GM18867 (cell line): ENCODE measurements at regions not wholly inside any gene's neighbourhood (a gene's known extent, or its start where the extent isn't known, plus 50 kb on each side); places are given as distances from the start of the nearest gene placed in this dataset.

ENCODE experiments used
- ATAC-seq: cut with Tn5 transposase; IDR thresholded peaks from one replicate; pipeline ENCODE4 v1.9.1; 2021; ENCODE audit warnings: mild to moderate bottlenecking, moderate library complexity; ENCODE audit not compliant: unreplicated experiment

DNA sequence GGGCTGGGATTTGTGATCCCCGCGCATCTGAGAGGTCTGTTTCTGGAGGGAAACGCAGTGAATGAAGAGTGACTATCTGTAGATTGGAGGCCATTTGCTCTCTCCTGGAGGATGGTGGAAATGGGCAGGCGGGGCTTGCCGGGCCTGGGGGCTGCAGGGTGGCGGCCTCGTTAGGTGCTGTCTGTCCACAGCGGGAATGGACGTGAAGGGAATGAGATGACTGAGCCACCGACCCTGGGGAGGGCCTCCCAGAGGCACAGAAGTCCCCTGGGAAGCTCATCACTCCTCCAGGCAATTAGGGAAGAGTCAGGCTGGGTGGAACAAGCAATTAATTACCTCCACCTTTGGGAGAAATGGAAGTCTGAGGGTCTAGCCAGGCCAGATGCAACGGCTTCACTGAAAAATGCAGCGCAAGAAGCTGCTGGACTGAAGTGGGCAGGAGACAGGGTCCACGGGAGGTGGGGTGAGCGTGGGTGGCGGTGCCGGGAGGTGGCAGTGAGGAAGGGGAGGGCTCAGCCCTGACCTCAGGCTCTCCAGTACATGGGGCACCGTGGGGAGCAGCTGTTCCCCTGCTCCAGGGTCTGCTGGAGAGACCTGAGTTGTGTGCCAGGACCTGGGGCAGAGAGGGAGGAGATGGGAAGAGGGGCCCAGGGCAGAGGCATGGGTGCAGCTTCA lies 524.5 kb downstream of the BRD1 start:
- no peak for ATAC-seq

DNA sequence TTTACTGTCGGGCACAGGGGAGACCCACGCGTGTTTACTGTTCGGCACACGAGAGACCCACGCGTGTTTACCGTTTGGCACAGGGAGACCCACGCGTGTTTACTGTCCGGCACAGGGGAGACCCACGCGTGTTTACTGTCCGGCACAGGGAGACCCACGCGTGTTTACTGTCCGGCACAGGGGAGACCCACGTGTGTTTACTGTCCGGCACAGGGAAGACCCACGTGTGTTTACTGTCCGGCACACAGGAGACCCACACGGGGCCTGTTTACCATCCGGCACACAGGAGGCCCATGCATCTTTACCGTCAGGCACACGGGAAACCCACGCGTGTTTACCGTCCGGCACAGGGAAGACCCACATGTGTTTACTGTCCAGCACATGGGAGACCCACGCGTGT lies 525.1 kb downstream of the BRD1 start:
- ATAC-seq = no peak

DNA sequence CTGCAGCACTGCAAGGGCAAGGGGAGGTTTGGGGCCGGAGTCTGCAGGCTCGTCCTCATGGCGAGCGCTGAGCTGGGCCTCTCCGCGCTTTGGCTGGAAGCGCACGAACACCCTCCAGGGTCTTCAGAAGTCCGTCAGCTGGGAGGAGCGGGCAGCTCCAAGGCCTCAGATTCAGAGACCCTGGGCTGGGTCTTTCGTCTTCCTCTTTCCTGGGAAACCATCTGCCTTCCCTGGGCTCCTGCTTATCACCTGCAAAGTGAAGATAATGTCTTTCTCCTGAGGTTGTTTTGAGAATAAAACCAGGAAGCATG lies 525.6 kb downstream of the BRD1 start:
- ATAC-seq = no peak

DNA sequence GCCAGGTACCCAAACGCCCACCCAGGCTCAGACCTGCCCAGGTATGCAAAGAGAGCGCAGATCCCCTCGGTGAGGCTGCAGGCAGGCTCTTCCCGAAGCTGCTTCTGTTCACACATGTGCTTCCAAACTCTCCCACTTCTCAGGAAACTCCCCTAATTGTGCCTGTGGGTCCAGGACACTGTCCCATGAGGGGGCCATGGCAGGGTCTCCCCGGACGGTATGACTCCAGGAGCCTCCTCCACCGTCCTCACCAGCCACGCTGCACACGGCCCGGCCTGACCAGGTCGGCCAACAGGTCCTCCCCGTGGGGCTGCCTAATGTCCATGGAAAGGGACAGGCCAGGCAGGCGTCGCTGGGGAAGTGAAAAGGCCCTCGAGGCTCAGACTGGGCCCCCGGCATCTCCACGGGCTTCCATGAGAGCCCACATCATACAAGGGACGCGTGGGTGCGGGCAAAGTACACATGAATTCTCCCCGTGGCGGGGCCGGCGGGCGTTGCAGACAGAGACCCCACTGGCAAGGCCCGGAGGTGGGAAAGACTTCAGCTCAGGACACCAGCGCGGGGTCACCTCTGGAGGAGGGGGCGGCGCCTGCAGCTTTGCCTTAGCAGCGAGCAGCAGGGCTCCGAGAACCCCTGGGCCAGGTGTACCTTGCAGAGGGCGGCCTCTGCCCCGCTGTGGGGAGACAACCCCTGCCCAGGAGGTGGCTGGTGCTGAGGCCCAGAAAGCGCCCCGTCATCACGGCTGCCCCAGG lies 526.1 kb downstream of the BRD1 start:
- ATAC-seq = no peak

DNA sequence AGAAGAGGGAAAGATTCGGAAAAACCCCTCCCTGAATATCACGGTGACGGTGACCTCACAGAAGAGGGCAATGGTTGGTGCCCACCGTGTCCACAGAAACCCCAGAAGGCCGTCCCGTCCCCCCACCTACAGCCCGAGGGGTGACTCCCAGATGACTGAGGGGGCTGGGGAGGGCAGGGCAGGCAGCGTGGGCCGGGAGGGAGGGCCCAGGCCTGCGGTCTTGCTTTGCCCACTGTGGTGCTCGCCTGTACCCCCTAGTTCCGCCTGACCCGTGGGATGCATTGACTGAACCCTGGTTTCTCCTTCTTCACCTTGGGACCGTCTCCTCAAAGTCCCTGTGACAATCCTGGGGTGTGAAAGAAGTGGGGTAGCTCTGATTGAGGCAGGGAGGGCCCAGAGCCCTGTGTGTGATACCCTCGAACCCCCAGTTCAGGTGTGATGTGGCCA lies 526.7 kb downstream of the BRD1 start:
- ATAC-seq = no peak

DNA sequence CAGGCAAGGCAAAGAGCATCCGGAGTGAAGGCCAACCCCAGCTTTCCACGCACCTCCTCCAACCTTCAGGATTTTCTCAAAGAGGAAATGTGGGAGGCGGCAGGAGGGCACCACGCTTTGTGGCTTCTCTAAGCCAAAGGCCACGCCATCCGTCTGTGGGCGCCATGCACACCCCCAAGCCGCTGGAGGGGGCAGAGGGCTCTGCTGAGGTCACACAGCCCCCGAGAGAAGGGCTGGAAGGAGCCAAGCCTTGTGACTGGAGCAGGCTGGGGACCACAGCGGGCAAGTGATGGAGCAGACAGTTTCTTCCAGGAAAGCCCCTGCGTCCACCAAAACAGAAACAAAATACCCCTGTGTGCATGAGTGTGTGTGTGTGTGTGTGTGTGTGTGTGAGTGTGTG lies 527.4 kb downstream of the BRD1 start:
- ATAC-seq = no peak

DNA sequence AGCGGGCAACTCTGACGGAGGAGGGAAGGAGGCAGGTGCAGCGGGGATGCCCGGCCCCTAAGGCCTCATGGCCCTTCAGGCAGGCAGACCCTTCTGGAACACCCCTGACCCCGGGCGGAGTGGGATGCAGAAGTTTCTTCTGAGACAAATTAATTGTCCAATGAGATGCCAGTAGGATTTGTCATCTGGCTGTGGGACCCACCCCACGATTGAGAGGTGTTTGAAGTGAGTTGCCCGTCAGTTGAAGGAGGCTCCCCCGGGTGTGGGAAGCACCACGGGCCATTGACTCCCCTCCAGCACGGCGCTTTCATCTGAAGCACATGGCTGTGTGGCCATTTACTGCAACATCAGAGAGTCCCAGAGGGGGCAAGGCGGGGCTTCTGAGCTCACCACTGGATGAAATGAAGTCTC lies 527.8 kb downstream of the BRD1 start:
- no peak for ATAC-seq

DNA sequence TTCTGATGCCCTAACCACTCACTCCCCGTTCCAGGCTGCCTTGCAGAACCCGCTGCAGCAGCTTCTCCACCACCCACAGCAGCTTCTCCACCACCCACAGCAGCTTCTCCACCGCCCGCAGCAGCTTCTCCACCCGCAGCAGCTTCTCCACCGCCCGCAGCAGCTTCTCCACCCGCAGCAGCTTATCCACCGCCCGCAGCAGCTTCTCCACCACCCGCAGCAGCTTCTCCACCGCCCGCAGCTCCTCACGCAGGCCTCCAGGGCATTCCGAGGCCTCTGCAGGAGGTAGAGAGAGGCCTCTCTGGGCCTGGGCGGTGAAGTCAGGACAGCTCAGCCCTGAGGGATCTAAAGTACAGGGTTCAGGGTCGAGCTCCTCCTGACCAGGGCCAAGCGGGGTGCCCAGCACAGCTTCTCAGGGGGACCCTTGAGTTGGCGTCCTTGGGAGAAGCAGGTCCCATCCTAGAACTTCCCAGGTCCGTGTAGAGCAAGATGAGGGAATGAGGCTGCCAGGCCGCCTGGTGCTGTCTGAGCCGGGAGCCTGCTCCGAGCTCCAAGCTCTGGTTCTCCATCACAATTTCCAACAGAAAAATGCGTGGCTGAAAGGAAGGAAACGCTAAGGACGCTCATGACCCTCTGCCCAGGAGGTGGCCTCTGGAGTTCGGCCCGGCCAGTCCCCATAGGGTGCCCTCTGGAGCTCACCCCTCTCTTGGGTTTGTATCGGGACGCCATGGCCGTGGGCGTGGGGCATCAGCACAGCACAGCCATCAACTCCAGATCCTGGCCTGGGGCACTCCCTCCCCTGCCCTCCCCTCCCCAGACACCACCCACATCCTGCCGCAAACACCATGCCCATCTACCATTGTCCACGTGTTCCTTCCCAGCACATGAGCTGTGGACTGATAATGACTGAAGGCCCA lies 528.6 kb downstream of the BRD1 start:
- no peak for ATAC-seq

DNA sequence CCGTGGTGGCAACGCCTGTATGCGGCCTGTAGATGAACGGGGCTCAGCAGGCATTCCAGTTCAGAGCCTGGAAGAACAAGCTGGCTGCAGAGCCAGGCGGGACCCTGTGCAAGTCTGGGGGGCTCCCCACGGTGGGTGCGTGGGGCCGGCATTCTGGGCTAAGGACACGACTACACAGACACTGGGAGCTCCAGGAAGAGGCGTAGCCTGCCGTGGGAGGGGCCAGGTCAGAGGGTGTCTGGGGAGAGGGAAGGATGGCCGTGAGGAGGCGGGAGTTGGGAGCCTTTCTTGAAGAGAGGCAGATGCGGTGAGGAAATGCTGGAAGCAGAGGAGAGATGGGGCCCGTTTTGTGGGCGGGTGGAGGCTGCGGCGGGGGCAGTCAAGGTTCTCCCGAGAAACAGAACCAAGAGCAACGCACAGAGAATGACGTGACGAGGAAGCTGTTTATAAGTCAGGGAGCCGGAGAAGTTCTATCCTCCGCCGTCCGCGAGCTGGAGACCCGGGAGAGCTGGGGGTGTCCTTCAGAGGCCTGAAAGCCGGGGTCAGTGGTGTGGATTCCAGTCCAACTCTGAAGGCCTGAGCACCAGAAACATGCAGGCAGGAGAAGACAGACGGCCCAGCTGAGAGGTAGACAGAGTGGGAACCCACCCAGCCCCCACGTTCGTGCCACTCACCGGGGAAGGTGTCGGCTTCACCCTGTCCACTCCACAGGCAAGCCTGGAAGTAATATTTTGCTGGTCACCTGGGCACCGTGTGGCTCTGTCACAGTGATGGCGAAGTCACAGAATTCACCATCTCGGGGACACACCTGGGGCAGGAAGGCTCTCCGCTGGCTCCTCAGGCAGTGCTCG lies 529.6 kb downstream of the BRD1 start:
- no peak for ATAC-seq

DNA sequence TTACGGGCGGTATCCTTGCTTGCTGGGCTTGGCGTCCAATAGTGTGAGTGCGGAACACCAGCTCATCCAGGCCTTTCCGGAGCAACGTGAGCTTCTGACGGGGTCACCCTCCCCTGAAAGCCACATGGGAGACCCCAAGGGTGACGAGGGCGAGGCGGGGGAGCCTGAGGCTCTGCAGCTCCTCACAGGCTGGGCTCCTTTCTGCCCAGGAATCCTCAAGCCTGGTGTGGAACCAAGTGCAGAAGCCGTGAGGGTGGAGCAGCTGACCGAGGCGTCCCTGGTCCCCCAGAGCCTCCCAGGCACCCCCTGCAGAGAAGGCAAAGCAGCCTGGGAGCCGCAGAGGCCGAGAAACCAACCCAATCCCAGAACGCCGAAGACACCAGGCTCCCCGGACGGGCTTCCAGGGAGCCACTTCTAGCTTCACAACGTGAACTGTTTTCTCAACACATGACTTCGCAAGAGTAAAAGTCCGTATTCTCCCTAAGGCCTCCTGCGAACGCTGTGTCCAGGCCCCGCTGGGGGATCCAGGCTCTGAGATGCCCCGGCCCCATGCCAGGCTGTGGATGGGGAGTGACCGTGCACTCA lies 530.3 kb downstream of the BRD1 start:
- ATAC-seq = no peak

DNA sequence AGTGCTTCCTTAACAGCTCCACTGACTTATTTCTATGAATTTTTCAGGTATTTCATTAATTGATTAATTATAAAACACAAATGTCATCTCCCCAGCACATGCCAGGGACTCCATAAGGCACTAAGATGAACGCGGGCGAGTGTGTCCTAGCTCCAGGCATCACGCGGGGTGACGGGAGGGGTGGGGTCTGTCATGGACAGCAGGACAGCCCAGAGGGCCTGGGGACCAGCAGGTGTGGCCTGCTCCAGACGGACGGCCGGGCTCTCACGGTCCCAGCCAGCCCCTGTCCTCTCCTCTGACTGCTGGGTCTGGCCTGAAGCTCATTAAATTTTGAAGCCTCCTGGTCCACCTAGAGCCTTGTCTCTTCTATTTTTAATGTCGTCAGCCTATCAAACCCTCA lies 531.1 kb downstream of the BRD1 start:
- ATAC-seq = no peak

DNA sequence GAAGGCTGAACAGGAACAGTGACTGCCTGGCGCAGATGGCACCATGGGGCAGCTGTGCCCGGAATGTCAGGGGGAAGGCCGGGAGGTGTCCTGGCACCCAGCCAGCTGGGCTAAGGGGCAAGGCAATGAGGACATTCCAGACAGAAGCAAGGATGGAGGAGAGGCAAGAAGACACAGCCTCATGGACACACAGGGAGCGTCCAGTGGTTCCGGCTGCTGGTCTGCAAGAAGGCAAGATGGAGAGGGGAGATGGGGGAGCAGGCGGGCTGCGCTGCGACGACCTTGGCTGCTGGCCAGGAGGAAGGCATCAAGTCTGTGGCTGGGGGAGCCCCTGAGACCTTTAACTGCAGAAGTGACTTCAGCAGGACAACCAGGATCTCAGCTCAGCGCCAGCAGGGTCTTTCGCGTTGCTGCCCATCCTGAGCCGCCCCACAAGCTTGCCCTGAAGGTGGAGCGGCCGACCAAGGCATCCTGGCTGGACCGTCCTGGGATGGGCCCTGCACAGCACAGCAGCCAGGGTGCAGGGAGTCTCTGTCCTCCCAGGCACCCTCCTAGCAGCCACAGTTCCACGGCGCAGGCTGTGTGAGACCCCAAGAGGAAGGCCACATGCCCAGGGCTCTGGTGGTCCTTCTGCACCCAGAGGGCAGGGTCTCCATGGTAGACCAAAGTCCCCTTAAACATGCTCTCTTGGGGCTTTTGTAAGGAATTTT lies 531.7 kb downstream of the BRD1 start:
- no peak for ATAC-seq

DNA sequence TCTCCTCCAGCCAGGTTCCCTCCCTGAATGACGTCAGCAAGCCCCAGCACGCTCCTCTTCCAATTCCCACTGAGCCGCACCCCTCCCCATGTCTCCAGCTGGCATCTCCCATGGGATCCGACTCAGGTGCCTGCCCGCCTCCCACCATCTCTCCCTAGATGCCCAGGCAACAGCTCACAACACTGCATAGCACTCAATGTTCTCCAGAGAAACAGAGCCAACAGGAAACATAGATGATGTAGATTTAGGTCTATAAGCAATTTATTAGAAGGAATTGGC lies 532.3 kb downstream of the BRD1 start:
- no peak for ATAC-seq

DNA sequence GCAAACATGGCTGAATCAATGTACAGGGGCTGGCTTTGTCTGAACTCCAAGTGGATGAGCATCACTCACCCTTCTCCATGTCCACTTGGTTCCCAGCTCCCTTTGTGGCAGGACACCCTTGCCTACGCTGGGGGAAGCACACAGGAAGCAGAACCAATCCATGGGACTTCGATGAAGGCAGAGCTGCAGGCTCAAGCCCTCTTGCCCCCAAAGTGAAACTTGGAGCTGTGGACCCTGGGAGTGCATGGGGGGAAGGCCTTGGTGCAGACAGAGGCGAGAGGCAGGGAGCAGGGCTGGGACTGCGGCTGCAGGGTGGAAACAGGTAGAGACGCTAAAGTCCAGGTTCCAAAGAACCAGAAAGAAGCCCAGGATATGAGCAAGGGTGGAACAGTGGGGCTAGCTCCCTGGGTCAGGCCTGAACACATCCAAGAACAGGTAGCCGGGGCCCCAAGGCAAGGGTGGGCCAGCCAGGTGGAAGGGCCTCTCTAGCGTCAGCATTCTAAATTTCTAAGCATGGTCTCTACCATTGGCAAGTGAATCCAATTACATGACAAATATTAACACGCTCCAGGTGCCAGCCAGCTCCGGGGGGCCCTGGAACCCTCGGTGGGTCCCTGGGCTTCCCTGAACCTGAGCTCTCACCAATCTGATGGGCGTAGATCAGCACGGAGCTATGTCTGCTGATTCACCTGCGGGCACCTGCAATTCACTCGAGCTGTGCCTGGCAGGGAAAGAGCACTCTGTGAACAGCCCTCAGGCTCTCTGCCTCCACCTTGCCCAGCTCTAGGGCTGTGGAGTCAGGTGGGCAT lies 532.8 kb downstream of the BRD1 start:
- ATAC-seq = no peak

DNA sequence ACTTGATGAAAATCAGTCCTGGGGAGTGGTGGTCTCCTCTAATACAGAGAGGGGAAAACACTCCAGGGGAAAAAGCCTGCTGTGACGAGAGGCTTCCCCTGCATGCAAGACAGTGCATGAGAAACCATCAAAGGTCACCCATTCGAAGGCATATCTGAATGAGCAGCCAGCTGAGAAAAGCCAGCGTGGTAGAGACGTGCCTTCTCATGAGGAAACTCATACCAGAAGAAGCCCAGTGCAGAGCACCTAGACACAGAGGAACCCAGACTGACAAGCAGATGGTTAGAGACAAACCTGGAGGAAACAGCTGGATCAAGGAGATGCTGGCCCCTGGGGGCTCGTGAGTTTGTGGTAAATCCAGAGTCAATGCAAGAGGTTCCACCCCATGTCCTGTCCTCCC lies 534.8 kb downstream of the BRD1 start:
- no peak for ATAC-seq

DNA sequence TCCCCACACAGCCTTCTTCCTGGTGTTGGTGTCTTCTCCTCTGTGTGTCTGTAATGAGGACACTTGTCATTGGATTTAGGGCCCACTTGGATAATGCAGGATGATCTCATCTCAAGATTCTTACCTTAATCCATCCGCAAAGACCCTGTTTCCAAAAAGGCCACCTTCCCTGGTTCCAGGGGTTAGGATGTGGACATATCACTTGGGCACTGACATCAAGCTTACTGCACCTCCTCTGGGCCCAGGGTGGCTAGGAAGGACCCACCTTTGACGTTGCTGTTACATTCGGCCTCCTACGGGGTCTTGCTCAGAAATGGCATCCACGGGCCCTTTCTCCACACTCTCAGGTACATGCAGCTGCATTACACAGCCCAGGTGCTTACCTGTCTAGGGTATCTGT lies 535.9 kb downstream of the BRD1 start:
- no peak for ATAC-seq

DNA sequence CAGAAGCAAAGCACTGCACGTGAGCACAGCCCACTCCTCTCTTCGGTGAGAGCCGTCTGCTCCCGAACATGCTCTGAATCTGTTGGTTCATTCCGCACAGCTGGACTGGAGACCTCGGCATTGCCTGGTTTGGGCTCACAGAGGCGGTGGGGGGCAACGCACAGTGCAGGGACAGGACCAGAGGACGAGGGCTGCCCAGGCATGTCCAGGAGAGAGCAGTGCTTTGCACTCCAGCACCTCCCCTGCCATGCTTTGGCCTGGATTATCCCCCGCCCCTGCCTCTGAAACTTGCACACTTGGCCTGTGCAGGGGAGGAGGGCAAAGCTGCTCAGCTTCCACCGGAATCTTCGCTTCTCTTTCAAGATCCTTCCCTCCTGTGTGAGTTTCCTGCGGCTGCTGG lies 536.5 kb downstream of the BRD1 start:
- ATAC-seq = no peak

DNA sequence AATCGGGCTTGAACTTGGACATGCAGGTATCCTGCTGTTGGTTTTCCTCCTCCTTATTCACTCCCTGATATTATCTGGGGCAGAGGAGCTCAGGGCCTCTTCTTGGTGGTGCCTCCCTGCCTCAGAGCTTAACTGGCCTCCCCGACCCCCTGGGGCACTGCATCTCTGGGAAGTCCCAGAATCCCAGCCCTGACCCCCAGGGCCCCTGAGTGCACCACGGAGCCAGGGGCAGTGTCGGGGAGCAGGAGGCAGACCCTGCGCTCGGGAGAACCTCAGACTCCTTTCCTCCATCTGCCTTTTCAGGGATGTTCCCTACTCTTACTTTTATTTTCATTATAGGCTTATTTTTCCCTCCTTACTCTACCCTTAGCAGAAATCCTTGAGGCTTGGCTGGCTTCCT lies 537.0 kb downstream of the BRD1 start:
- ATAC-seq = no peak
